ENCODE measurements at regions not wholly inside any gene's neighbourhood (a gene's known extent, or its start where the extent isn't known, plus 50 kb on each side); places are given as distances from the start of the nearest gene placed in this dataset.

DNA sequence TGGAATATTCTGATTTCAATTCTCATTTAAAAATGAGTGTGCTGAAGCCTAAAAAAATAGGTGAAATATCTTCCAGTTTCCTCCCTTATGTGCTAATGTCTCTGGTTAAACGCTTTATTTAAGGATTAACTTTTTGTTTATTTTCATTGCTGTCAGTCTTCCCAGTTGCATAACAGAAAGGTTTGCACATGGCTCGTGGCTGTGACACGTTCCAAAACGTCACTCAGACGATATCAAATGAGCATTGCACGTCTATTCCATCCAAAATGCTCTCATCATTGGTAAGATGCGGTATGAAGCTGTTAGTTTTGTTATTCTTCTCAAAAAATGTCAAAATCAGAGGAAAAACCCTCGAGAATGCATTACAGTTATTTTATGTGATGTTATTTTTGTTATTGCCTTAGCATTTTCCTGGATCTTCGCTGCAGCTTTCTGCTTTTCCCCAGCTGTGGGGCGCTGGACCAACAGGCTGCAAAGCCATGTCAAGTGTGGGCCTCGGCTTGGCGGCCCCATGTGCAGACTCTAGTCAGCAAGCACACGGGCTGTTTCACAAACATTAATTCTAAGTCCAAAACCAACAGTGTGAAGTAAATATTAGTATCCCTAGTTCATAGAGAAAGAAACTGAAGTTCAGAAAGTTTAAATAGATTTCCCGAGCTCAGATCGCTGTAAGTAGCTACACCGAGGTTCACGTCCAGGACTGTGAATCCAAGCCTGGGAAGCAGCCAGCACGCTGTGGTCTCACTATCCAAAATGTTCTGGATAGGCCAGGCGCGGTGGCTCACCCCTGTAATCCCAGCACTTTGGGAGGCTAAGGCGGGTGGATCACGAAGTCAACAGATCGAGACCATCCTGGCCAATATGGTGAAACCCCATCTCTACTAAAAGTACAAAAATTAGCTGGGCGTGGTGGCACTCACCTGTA, 793.4 kb upstream of the FRG1 start:
- TF ChIP-seq, protein P1, sequence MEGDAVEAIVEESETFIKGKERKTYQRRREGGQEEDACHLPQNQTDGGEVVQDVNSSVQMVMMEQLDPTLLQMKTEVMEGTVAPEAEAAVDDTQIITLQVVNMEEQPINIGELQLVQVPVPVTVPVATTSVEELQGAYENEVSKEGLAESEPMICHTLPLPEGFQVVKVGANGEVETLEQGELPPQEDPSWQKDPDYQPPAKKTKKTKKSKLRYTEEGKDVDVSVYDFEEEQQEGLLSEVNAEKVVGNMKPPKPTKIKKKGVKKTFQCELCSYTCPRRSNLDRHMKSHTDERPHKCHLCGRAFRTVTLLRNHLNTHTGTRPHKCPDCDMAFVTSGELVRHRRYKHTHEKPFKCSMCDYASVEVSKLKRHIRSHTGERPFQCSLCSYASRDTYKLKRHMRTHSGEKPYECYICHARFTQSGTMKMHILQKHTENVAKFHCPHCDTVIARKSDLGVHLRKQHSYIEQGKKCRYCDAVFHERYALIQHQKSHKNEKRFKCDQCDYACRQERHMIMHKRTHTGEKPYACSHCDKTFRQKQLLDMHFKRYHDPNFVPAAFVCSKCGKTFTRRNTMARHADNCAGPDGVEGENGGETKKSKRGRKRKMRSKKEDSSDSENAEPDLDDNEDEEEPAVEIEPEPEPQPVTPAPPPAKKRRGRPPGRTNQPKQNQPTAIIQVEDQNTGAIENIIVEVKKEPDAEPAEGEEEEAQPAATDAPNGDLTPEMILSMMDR (IDR thresholded peaks at IDR 0.05) = no peak
- no peak for TF ChIP-seq POLR2A (IDR thresholded peaks at IDR 0.05)

Data from lower leg skin (tissue), 3 donors.